DOHH2 (cell line): ENCODE measurements at regions not wholly inside any gene's neighbourhood (a gene's known extent, or its start where the extent isn't known, plus 50 kb on each side); places are given as distances from the start of the nearest gene placed in this dataset.

Source experiments
- CTCF ChIP-seq: fragments of 200-600 bp; sonication (generic); IDR thresholded peaks from one replicate; pipeline ENCODE4 v1.5.1; 2014; ENCODE audit warnings: antibody characterized with exemption, mild to moderate bottlenecking, low read depth, low read length; ENCODE audit not compliant: poor library complexity, severe bottlenecking
- EZH2phosphoT487 ChIP-seq: fragments of 200-600 bp; sonication (generic); IDR thresholded peaks from 2 replicates; pipeline ENCODE4 v1.6.1; 2017; ENCODE audit warnings: borderline replicate concordance, mild to moderate bottlenecking, antibody characterized with exemption, low read length, moderate library complexity, mixed read lengths

GRCh38 chr7:116447436-116447835 lies 52.1 kb upstream of the CAV2 start:
- no peak for TF ChIP-seq CTCF
- TF ChIP-seq EZH2phosphoT487, result no peak
